HepG2 (cell line): ENCODE measurements at regions not wholly inside any gene's neighbourhood (a gene's known extent, or its start where the extent isn't known, plus 50 kb on each side); places are given as distances from the start of the nearest gene placed in this dataset.

Experiments
- ATAC-seq: fragments of 200-7000 bp; cut with Tn5 transposase; 3 replicates; pipeline ENCODE4 v1.9.1; 2020; ENCODE audit warnings: mild to moderate bottlenecking, moderate library complexity
- BruUV-seq: library from RNA; stranded (reverse); fragments of 400-500 nt; replicated peaks from 2 replicates; lab custom pipeline; 2021; lab: Mats Ljungman, UMichigan
- CTCF ChIA-PET: fragments of 300-600 bp; formaldehyde crosslinking; extraction: SDS; loops from one replicate; lab custom pipeline; 2021; ENCODE audit warnings: low total read pairs, inconsistent platforms, low intra/inter-chr PET ratio; lab: Yijun Ruan, JAX
- POLR2A ChIA-PET: fragments of 350-600 bp; sonication (Branson Sonifier 250); formaldehyde crosslinking; loops from one replicate; lab custom pipeline; 2020; ENCODE audit warnings: antibody characterized with exemption, inconsistent platforms; lab: Yijun Ruan, JAX
- DNase-seq: peaks from one replicate; pipeline ENCODE4 v3.0.0-alpha.2; 2015; ENCODE audit warnings: low spot score
- FAIRE-seq: peaks from 3 replicates; lab custom pipeline; 2011; peaks lifted over from hg19 to GRCh38; lab: Jason Lieb, UNC
- H2AFZ ChIP-seq: one replicate; pipeline ENCODE4 v1.6.1; 2011; ENCODE audit warnings: low read length, inconsistent platforms
- H3K27ac ChIP-seq: fragments of 300-600 bp; 3 replicates; pipeline ENCODE4 v1.8.0; 2011; ENCODE audit warnings: mixed run types, mild to moderate bottlenecking, mixed read lengths, low read length, inconsistent platforms; ENCODE audit not compliant: insufficient read depth; ENCODE audit errors: extremely low read length
- H3K27me3 ChIP-seq, 2 experiments: fragments of 200-600 bp in 1 of 2; 2 replicates in 1 of 2; 3 replicates in 1 of 2; pipeline versions ENCODE4 v1.6.0 to v1.8.0; 2011; ENCODE audit warnings: low read length in 2 of 2, mild to moderate bottlenecking in 2 of 2, moderate library complexity in 2 of 2, inconsistent platforms in 1 of 2; ENCODE audit not compliant: insufficient read depth in 2 of 2, control insufficient read depth in 1 of 2
- H3K36me3 ChIP-seq, 2 experiments: fragments of 200-600 bp in 1 of 2; replicated peaks in 1 of 2; 2 replicates in 1 of 2; 3 replicates in 1 of 2; pipeline versions ENCODE4 v1.5.1 to v1.8.0; 2011; ENCODE audit warnings: low read length in 2 of 2, inconsistent platforms in 1 of 2; ENCODE audit not compliant: insufficient read depth in 2 of 2, control insufficient read depth in 1 of 2
- H3K4me1 ChIP-seq: 2 replicates; pipeline ENCODE4 v1.5.1; 2012; ENCODE audit warnings: low read length, inconsistent platforms; ENCODE audit not compliant: insufficient read depth
- H3K4me2 ChIP-seq: 2 replicates; pipeline ENCODE4 v1.6.0; 2011; ENCODE audit warnings: low read depth, low read length, inconsistent platforms
- H3K4me3 ChIP-seq, 3 experiments: fragments of 200-600 bp in 1 of 3; sonication (generic), shearing (Covaris generic) in 1 of 3; replicated peaks in 1 of 3; 2 replicates each; pipeline ENCODE4 v1.5.1; 2011 to 2016; ENCODE audit warnings: low read length in 3 of 3, inconsistent platforms in 2 of 3, low read depth in 2 of 3, mild to moderate bottlenecking in 2 of 3, control low read depth in 1 of 3, mixed read lengths in 1 of 3; ENCODE audit not compliant: insufficient read depth in 1 of 3
- H3K79me2 ChIP-seq: one replicate; pipeline ENCODE4 v1.6.1; 2011; ENCODE audit warnings: low read length, inconsistent platforms; ENCODE audit not compliant: insufficient read depth
- H3K9ac ChIP-seq: 2 replicates; pipeline ENCODE4 v1.6.0; 2011; ENCODE audit warnings: mild to moderate bottlenecking, low read depth, low read length, inconsistent platforms; ENCODE audit not compliant: insufficient read depth
- H3K9me3 ChIP-seq: 2 replicates; pipeline ENCODE4 v1.5.1; 2012; ENCODE audit warnings: mild to moderate bottlenecking, low read length
- H4K20me1 ChIP-seq: 2 replicates; pipeline ENCODE4 v1.6.0; 2011; ENCODE audit warnings: inconsistent platforms, mild to moderate bottlenecking, low read length, moderate library complexity; ENCODE audit not compliant: insufficient read depth
- FOSL2 ChIP-seq: sonication (generic); formaldehyde crosslinking; IDR thresholded peaks from 2 replicates; pipeline ENCODE4 v1.4.0; 2020; ENCODE audit warnings: missing genetic modification reagents
- FOXO1 ChIP-seq: sonication (generic); formaldehyde crosslinking; IDR thresholded peaks from 2 replicates; pipeline ENCODE4 v1.4.0; 2020; ENCODE audit warnings: missing genetic modification reagents
- NFRKB ChIP-seq: fragments of 450-650 bp; IDR thresholded peaks from 2 replicates; pipeline ENCODE4 v1.6.1; 2017
- POGZ ChIP-seq: sonication (generic); formaldehyde crosslinking; IDR thresholded peaks from 2 replicates; pipeline ENCODE4 v1.4.0; 2020; ENCODE audit warnings: mild to moderate bottlenecking, missing genetic modification reagents
- RARG ChIP-seq: sonication (generic); formaldehyde crosslinking; IDR thresholded peaks from 2 replicates; pipeline ENCODE4 v1.4.0; 2020; ENCODE audit warnings: low read depth, mild to moderate bottlenecking, missing genetic modification reagents
- SMYD3 ChIP-seq: sonication (generic); formaldehyde crosslinking; IDR thresholded peaks from 2 replicates; pipeline ENCODE4 v1.8.1; 2023; ENCODE audit warnings: mild to moderate bottlenecking, missing genetic modification reagents
- ZKSCAN5 ChIP-seq: sonication (generic); formaldehyde crosslinking; IDR thresholded peaks from 2 replicates; pipeline ENCODE4 v1.5.1; 2020; ENCODE audit warnings: mild to moderate bottlenecking, missing genetic modification reagents
- ZNF326 ChIP-seq: sonication (generic); formaldehyde crosslinking; IDR thresholded peaks from 2 replicates; pipeline ENCODE4 v1.4.0; 2020; ENCODE audit warnings: missing genetic modification reagents, borderline replicate concordance
- ZNF7 ChIP-seq: IDR thresholded peaks from 2 replicates; pipeline ENCODE4 v1.6.1; 2016; ENCODE audit warnings: missing biosample characterization, missing genetic modification reagents
- WGBS: methylation state at CpG from one replicate; pipeline ENCODE4 v1.1.6; 2017; ENCODE audit warnings: low lambda C conversion rate; 5-methylcytosine and 5-hydroxymethylcytosine counted together
- in situ Hi-C: cut with HindIII; loops from 2 replicates; pipeline ENCODE4 v1.10.0; 2017; ENCODE audit warnings: low pct_unique_long_range_greater_than_20kb; ENCODE audit not compliant: extremely low pct_ligation_motif_present
- intact Hi-C: fragments of 100-400 bp; cut with micrococcal nuclease; formaldehyde crosslinking; loops from one replicate; pipeline ENCODE4 v1.10.0; 2022; ENCODE audit not compliant: unreplicated experiment
- TF ChIP-seq, protein P1 (sequence below): sonication (generic); formaldehyde crosslinking; IDR thresholded peaks from 2 replicates; pipeline ENCODE4 v1.4.0; 2020; ENCODE audit warnings: missing genetic modification reagents
- TF ChIP-seq, protein P2 (sequence below): sonication (generic); formaldehyde crosslinking; IDR thresholded peaks from 2 replicates; pipeline ENCODE4 v1.9.0; 2022; ENCODE audit warnings: missing genetic modification reagents, mild to moderate bottlenecking, borderline replicate concordance
- TF ChIP-seq, protein P3 (sequence below): IDR thresholded peaks from 2 replicates; pipeline ENCODE4 v1.6.1; 2018; ENCODE audit warnings: missing genetic modification reagents

DNA sequence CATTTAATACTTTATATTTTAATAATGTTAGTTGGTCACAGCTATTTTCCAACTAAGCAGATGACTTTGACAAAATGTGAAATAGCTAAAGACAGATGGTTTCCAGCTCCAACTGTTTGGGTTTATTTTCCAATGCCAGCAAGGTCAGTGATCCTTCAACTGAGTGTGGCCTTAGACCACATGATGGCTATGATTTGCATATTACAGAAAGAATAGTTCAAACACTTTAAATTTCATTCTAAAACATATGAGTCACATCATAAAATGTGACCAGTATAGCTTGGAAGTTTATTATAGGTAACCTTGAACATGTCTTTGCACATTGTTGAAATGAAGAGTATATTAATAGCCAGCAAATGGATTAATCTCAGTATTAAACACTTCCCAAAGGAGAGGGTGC, 454.0 kb upstream of the C1orf87 start (continued):
- no peak for TF ChIP-seq ZKSCAN5 (CRISPR knock-in tag)
- TF ChIP-seq NFRKB, result no peak
- TF ChIP-seq, protein P1, sequence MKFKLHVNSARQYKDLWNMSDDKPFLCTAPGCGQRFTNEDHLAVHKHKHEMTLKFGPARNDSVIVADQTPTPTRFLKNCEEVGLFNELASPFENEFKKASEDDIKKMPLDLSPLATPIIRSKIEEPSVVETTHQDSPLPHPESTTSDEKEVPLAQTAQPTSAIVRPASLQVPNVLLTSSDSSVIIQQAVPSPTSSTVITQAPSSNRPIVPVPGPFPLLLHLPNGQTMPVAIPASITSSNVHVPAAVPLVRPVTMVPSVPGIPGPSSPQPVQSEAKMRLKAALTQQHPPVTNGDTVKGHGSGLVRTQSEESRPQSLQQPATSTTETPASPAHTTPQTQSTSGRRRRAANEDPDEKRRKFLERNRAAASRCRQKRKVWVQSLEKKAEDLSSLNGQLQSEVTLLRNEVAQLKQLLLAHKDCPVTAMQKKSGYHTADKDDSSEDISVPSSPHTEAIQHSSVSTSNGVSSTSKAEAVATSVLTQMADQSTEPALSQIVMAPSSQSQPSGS (CRISPR knock-in tag), result no peak
- no peak for TF ChIP-seq RARG (CRISPR knock-in tag)
- TF ChIP-seq ZNF326 (CRISPR knock-in tag), result no peak
- TF ChIP-seq, protein P2, sequence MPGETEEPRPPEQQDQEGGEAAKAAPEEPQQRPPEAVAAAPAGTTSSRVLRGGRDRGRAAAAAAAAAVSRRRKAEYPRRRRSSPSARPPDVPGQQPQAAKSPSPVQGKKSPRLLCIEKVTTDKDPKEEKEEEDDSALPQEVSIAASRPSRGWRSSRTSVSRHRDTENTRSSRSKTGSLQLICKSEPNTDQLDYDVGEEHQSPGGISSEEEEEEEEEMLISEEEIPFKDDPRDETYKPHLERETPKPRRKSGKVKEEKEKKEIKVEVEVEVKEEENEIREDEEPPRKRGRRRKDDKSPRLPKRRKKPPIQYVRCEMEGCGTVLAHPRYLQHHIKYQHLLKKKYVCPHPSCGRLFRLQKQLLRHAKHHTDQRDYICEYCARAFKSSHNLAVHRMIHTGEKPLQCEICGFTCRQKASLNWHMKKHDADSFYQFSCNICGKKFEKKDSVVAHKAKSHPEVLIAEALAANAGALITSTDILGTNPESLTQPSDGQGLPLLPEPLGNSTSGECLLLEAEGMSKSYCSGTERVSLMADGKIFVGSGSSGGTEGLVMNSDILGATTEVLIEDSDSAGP (CRISPR knock-in tag), result no peak
- TF ChIP-seq, protein P3, sequence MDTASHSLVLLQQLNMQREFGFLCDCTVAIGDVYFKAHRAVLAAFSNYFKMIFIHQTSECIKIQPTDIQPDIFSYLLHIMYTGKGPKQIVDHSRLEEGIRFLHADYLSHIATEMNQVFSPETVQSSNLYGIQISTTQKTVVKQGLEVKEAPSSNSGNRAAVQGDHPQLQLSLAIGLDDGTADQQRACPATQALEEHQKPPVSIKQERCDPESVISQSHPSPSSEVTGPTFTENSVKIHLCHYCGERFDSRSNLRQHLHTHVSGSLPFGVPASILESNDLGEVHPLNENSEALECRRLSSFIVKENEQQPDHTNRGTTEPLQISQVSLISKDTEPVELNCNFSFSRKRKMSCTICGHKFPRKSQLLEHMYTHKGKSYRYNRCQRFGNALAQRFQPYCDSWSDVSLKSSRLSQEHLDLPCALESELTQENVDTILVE (CRISPR knock-in tag), result no peak
- no peak for TF ChIP-seq SMYD3 (CRISPR knock-in tag)
- no peak for TF ChIP-seq POGZ (CRISPR knock-in tag)

DNA sequence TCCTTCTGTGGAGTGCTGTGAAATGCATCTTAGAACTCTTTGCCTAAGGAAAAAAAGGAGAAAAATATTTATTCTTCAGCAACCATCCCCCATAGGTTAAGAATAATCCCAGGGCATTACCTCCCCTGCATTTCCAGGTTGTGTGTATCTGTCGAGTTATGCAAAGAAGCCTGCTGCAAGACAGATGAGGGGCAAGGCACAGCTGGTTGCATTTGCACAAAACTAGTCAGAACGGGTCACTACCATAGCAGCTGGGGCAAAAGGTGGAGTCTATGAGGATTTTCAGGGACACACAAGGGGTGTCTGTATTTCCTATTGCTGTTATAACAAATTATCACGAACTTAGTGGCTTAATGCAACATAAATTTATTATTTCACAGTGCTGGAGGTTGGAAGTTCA, 443.4 kb upstream of the C1orf87 start:
- no TSS peak for BruUV-seq
- no peaks in the 10 kb centered on the region for H3K27me3 ChIP-seq
- in situ Hi-C loops, result no loop called here
- H3K27ac ChIP-seq, result no peak overlapping the region
- H3K4me3 ChIP-seq, result no peak overlapping the region
- ChIA-PET CTCF (no interaction called here), POLR2A (no interaction called here)
- no peak overlapping the region for H3K9ac ChIP-seq
- TF ChIP-seq FOXO1 (CRISPR knock-in tag) (no peak), FOSL2 (CRISPR knock-in tag) (no peak), ZNF7 (CRISPR knock-in tag) (no peak)
- WGBS, result 7% methylated on average over 3 of the region's 3 CpGs
- no peak overlapping the region for H2AFZ ChIP-seq
- intact Hi-C loops, result loop anchor here (10.0 kb wide), 1 partner anchor 232 kb away; no protein-coding TSS in a partner anchor
- no peak for DNase-seq
- no peak for ATAC-seq
- no peak overlapping the region for H3K4me2 ChIP-seq
- no peaks in the 10 kb centered on the region for H3K79me2 ChIP-seq
- no peaks in the 10 kb centered on the region for H3K4me1 ChIP-seq
- no peaks in the 10 kb centered on the region for H3K9me3 ChIP-seq
- H3K36me3 ChIP-seq, result no peaks in the 10 kb centered on the region
- no peaks in the 10 kb centered on the region for H4K20me1 ChIP-seq
- no peak for FAIRE-seq
